T-helper 2 cell (primary cell): ENCODE measurements at regions not wholly inside any gene's neighbourhood (a gene's known extent, or its start where the extent isn't known, plus 50 kb on each side); places are given as distances from the start of the nearest gene placed in this dataset.
A peak's percentile ranks its signal among the peaks of the same experiment; 100 is the strongest.

Experiments
- DNase-seq, 5 experiments: peaks; one replicate each; pipeline versions ENCODE4 v3.0.0 to v3.0.0-alpha.2; 2012 to 2022

GRCh38 chr10:60728056-60728455 lies 50.2 kb upstream of the CDK1 start:
- DNase-seq, result peak in 2 of 5 experiments; percentile 44 to 86

- no peak for DNase-seq
These were observed 52.0 kb upstream of the CDK1 start for GRCh38 chr10:60726257-60726656.

GRCh38 chr10:60722623-60723022 lies 55.7 kb upstream of the CDK1 start:
- DNase-seq, result no peak

GRCh38 chr10:60719721-60720120 lies 58.6 kb upstream of the CDK1 start:
- DNase-seq, result no peak

- DNase-seq, result no peak
These were observed 59.4 kb upstream of the CDK1 start for GRCh38 chr10:60718886-60719285.

GRCh38 chr10:60717852-60718251 lies 60.4 kb upstream of the CDK1 start:
- no peak for DNase-seq

- no peak for DNase-seq
These were observed 64.0 kb upstream of the CDK1 start for GRCh38 chr10:60714233-60714632.

GRCh38 chr10:60711496-60711895 lies 66.8 kb upstream of the CDK1 start:
- no peak for DNase-seq

- no peak for DNase-seq
These were observed 68.2 kb upstream of the CDK1 start for GRCh38 chr10:60710041-60710440.

GRCh38 chr10:60708666-60709065 lies 69.6 kb upstream of the CDK1 start:
- peak in 2 of 5 experiments; percentile 20 to 79 for DNase-seq

GRCh38 chr10:60707841-60708240 lies 70.4 kb upstream of the CDK1 start:
- no peak for DNase-seq

GRCh38 chr10:60706146-60706545 lies 72.1 kb upstream of the CDK1 start:
- DNase-seq, result no peak

GRCh38 chr10:60705376-60705775 lies 72.9 kb upstream of the CDK1 start:
- DNase-seq, result no peak

- DNase-seq, result no peak
These were observed 73.8 kb upstream of the CDK1 start for GRCh38 chr10:60704471-60704870.

- DNase-seq, result no peak
These were observed 74.8 kb upstream of the CDK1 start for GRCh38 chr10:60703266-60704041.

- no peak for DNase-seq
These were observed 90.6 kb upstream of the CDK1 start for GRCh38 chr10:60687679-60688078.

- no peak for DNase-seq
These were observed 94.2 kb upstream of the CDK1 start for GRCh38 chr10:60684091-60684490.

GRCh38 chr10:60681103-60681502 lies 97.2 kb upstream of the CDK1 start:
- no peak for DNase-seq

- DNase-seq, result no peak
These were observed 98.8 kb upstream of the CDK1 start for GRCh38 chr10:60679388-60679990.

GRCh38 chr10:60678978-60679377 lies 99.3 kb upstream of the CDK1 start:
- no peak for DNase-seq

GRCh38 chr10:60677531-60678129 lies 100.6 kb upstream of the CDK1 start:
- no peak for DNase-seq

GRCh38 chr10:60675236-60675635 lies 103.0 kb upstream of the CDK1 start:
- DNase-seq, result no peak

GRCh38 chr10:60669501-60669900 lies 108.8 kb upstream of the CDK1 start:
- DNase-seq, result no peak

GRCh38 chr10:60666221-60666620 lies 112.1 kb upstream of the CDK1 start:
- DNase-seq, result no peak
